K562 (cell line): ENCODE measurements at regions not wholly inside any gene's neighbourhood (a gene's known extent, or its start where the extent isn't known, plus 50 kb on each side); places are given as distances from the start of the nearest gene placed in this dataset.

Source experiments
- CREB1 ChIP-seq, 2 experiments: sonication (generic) in 1 of 2; formaldehyde crosslinking in 1 of 2; IDR thresholded peaks; 2 replicates each; pipeline versions ENCODE4 v1.6.1 to v1.8.0; 2012 to 2022; ENCODE audit warnings: inconsistent platforms in 1 of 2, mild to moderate bottlenecking in 1 of 2, missing genetic modification reagents in 1 of 2, moderate library complexity in 1 of 2
- EHMT2 ChIP-seq: fragments of 450-650 bp; IDR thresholded peaks from 2 replicates; pipeline ENCODE4 v1.6.1; 2018; ENCODE audit warnings: antibody characterized with exemption
- MLX ChIP-seq, 2 experiments: fragments of 450-650 bp in 1 of 2; sonication (generic) in 1 of 2; formaldehyde crosslinking; conservative IDR thresholded peaks; 2 replicates each; pipeline versions ENCODE4 v1.4.0 to v1.8.1; 2020 to 2022; ENCODE audit warnings: mild to moderate bottlenecking in 1 of 2, missing genetic modification reagents in 1 of 2
- POLR2A ChIP-seq: fragments of 450-650 bp; conservative IDR thresholded peaks from 2 replicates; pipeline ENCODE4 v1.6.1; 2016
- TCF7L2 ChIP-seq: fragments of 150-350 bp; IDR thresholded peaks from 2 replicates; pipeline ENCODE4 v1.6.1; 2016; ENCODE audit warnings: low read depth, mild to moderate bottlenecking, low read length, moderate library complexity
- TEAD4 ChIP-seq, 2 experiments: sonication (generic) in 1 of 2; formaldehyde crosslinking in 1 of 2; IDR thresholded peaks; 2 replicates each; pipeline versions ENCODE4 v1.6.1 to v1.8.0; 2012 to 2022; ENCODE audit warnings: borderline replicate concordance in 1 of 2, inconsistent platforms in 1 of 2, low read length in 1 of 2, mild to moderate bottlenecking in 1 of 2, missing genetic modification reagents in 1 of 2
- THRAP3 ChIP-seq: fragments of 450-650 bp; IDR thresholded peaks from 2 replicates; pipeline ENCODE4 v1.6.1; 2016; ENCODE audit warnings: mild to moderate bottlenecking, inconsistent platforms, borderline replicate concordance
- XRCC5 ChIP-seq: fragments of 200-400 bp; formaldehyde crosslinking; IDR thresholded peaks from 2 replicates; pipeline ENCODE4 v1.6.1; 2017; ENCODE audit warnings: low read depth, mild to moderate bottlenecking, low read length
- ZNF766 ChIP-seq: fragments of 200-800 bp; sonication (Bioruptor generic); conservative IDR thresholded peaks from 2 replicates; pipeline ENCODE4 v1.6.1; 2016; ENCODE audit warnings: missing genetic modification characterization, missing compliant biosample characterization
- TF ChIP-seq, protein P1 (sequence below), 2 experiments: fragments of 450-650 bp; formaldehyde crosslinking in 1 of 2; IDR thresholded peaks; 2 replicates each; pipeline versions ENCODE4 v1.4.0 to v1.6.1; 2014 to 2020; ENCODE audit warnings: mild to moderate bottlenecking in 2 of 2, borderline replicate concordance in 1 of 2, low read depth in 1 of 2
- TF ChIP-seq, protein P2 (sequence below): IDR thresholded peaks from 2 replicates; pipeline ENCODE4 v1.6.1; 2014; ENCODE audit warnings: antibody characterized with exemption
- TF ChIP-seq, protein P3 (sequence below): sonication (generic); formaldehyde crosslinking; IDR thresholded peaks from 2 replicates; pipeline ENCODE4 v1.8.0; 2023; ENCODE audit warnings: mild to moderate bottlenecking, missing genetic modification reagents
- TF ChIP-seq, protein P4 (sequence below): sonication (generic); formaldehyde crosslinking; IDR thresholded peaks from 2 replicates; pipeline ENCODE4 v1.5.0; 2020; ENCODE audit warnings: missing genetic modification reagents

DNA sequence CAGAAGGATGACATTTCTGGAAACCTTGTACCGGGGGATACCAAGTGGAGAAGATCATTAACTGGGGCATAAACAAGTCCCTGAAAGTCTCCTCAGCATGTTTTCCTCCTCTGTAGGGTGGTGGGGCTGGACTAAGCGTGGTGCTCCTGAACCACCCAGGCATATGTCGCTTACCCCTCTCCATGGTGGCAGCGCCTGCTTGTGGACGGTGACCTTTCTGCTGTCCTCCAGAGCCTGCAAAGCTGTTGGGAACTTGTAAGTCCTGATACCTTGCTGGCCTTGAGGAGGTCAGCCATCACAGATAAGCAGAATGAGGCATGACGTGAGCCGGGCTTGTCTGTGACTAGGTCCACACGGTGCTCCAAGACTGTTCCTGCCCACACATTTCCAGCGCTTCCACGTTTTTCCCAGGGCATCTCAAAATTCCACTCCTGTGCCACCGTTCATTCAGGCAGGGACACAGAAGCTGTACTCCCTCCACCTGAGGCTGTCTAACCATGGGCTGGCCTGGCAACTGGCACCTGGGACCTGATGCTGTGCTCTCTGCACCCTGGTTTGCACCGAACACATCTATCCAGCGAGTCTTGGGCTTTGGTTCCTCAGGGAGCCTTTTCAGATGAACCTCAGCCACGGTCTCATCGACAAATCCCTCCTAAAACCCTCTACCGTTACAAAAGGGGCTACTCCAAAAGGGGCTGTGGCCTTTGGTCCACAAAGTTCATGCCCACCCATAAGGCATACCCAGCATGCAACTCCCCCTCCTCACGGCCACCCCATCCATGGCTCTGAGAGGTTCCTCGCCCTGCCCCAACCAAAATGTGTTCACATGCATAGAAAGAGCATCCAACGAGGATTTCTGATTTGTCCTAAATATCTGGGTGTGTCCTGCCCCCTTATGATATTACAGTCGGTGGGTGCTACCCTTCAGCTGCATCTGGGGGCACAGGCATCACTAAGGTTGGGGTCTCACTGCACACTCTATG is 199.6 kb upstream of the DIO3 start:
- TF ChIP-seq, protein P1, sequence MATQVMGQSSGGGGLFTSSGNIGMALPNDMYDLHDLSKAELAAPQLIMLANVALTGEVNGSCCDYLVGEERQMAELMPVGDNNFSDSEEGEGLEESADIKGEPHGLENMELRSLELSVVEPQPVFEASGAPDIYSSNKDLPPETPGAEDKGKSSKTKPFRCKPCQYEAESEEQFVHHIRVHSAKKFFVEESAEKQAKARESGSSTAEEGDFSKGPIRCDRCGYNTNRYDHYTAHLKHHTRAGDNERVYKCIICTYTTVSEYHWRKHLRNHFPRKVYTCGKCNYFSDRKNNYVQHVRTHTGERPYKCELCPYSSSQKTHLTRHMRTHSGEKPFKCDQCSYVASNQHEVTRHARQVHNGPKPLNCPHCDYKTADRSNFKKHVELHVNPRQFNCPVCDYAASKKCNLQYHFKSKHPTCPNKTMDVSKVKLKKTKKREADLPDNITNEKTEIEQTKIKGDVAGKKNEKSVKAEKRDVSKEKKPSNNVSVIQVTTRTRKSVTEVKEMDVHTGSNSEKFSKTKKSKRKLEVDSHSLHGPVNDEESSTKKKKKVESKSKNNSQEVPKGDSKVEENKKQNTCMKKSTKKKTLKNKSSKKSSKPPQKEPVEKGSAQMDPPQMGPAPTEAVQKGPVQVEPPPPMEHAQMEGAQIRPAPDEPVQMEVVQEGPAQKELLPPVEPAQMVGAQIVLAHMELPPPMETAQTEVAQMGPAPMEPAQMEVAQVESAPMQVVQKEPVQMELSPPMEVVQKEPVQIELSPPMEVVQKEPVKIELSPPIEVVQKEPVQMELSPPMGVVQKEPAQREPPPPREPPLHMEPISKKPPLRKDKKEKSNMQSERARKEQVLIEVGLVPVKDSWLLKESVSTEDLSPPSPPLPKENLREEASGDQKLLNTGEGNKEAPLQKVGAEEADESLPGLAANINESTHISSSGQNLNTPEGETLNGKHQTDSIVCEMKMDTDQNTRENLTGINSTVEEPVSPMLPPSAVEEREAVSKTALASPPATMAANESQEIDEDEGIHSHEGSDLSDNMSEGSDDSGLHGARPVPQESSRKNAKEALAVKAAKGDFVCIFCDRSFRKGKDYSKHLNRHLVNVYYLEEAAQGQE (IDR thresholded peaks at IDR 0.05; ENCODE audit: borderline replicate concordance) = no peak
- TF ChIP-seq, protein P1 (CRISPR knock-in tag; IDR thresholded peaks at IDR 0.05; ENCODE audit: low read depth) = no peak
- TF ChIP-seq ZNF766 (CRISPR knock-in tag) = no peak
- TF ChIP-seq MLX (CRISPR knock-in tag; conservative IDR thresholded peaks at IDR 0.05) = no peak
- no peak for TF ChIP-seq TEAD4 (IDR thresholded peaks at IDR 0.05; ENCODE audit: low read length)
- no peak for TF ChIP-seq TEAD4 (CRISPR knock-in tag; IDR thresholded peaks at IDR 0.05; ENCODE audit: borderline replicate concordance)
- no peak for TF ChIP-seq THRAP3
- TF ChIP-seq, protein P2, sequence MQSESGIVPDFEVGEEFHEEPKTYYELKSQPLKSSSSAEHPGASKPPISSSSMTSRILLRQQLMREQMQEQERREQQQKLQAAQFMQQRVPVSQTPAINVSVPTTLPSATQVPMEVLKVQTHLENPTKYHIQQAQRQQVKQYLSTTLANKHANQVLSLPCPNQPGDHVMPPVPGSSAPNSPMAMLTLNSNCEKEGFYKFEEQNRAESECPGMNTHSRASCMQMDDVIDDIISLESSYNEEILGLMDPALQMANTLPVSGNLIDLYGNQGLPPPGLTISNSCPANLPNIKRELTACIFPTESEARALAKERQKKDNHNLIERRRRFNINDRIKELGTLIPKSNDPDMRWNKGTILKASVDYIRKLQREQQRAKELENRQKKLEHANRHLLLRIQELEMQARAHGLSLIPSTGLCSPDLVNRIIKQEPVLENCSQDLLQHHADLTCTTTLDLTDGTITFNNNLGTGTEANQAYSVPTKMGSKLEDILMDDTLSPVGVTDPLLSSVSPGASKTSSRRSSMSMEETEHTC = no peak
- no peak for TF ChIP-seq POLR2A
- TF ChIP-seq, protein P3, sequence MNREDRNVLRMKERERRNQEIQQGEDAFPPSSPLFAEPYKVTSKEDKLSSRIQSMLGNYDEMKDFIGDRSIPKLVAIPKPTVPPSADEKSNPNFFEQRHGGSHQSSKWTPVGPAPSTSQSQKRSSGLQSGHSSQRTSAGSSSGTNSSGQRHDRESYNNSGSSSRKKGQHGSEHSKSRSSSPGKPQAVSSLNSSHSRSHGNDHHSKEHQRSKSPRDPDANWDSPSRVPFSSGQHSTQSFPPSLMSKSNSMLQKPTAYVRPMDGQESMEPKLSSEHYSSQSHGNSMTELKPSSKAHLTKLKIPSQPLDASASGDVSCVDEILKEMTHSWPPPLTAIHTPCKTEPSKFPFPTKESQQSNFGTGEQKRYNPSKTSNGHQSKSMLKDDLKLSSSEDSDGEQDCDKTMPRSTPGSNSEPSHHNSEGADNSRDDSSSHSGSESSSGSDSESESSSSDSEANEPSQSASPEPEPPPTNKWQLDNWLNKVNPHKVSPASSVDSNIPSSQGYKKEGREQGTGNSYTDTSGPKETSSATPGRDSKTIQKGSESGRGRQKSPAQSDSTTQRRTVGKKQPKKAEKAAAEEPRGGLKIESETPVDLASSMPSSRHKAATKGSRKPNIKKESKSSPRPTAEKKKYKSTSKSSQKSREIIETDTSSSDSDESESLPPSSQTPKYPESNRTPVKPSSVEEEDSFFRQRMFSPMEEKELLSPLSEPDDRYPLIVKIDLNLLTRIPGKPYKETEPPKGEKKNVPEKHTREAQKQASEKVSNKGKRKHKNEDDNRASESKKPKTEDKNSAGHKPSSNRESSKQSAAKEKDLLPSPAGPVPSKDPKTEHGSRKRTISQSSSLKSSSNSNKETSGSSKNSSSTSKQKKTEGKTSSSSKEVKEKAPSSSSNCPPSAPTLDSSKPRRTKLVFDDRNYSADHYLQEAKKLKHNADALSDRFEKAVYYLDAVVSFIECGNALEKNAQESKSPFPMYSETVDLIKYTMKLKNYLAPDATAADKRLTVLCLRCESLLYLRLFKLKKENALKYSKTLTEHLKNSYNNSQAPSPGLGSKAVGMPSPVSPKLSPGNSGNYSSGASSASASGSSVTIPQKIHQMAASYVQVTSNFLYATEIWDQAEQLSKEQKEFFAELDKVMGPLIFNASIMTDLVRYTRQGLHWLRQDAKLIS (CRISPR knock-in tag) = no peak
- TF ChIP-seq EHMT2 = no peak
- TF ChIP-seq CREB1 (IDR thresholded peaks at IDR 0.05) = no peak
- no peak for TF ChIP-seq CREB1 (CRISPR knock-in tag; IDR thresholded peaks at IDR 0.05)
- TF ChIP-seq XRCC5 = no peak
- TF ChIP-seq, protein P4, sequence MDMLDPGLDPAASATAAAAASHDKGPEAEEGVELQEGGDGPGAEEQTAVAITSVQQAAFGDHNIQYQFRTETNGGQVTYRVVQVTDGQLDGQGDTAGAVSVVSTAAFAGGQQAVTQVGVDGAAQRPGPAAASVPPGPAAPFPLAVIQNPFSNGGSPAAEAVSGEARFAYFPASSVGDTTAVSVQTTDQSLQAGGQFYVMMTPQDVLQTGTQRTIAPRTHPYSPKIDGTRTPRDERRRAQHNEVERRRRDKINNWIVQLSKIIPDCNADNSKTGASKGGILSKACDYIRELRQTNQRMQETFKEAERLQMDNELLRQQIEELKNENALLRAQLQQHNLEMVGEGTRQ (CRISPR knock-in tag) = no peak
- TF ChIP-seq TCF7L2 = no peak
